Thoracic aorta (tissue), 2 donors: ENCODE measurements at regions not wholly inside any gene's neighbourhood (a gene's known extent, or its start where the extent isn't known, plus 50 kb on each side); places are given as distances from the start of the nearest gene placed in this dataset.

Source experiments
- ATAC-seq: fragments of 150-250 bp; one replicate; pipeline ENCODE4 v1.8.0; 2017; ENCODE audit warnings: low read depth; ENCODE audit not compliant: insufficient number of reproducible peaks, low FRiP score
- DNase-seq: peaks from one replicate; pipeline ENCODE4 v3.0.0-alpha.2; 2020; ENCODE audit warnings: low spot score
- H3K27ac ChIP-seq, 2 donors: fragments of 200-600 bp; sonication (generic); 1 replicate in 1 of 2; 2 replicates in 1 of 2; pipeline ENCODE4 v1.5.1; 2016; ENCODE audit warnings: mild to moderate bottlenecking in 2 of 2, moderate library complexity in 2 of 2
- H3K27me3 ChIP-seq: fragments of 200-600 bp; sonication (generic); replicated peaks from 2 replicates; pipeline ENCODE4 v1.6.0; 2016; ENCODE audit warnings: mild to moderate bottlenecking; ENCODE audit not compliant: insufficient read depth
- H3K36me3 ChIP-seq: fragments of 200-600 bp; sonication (generic); one replicate; pipeline ENCODE4 v1.5.1; 2016
- H3K4me1 ChIP-seq, 2 donors: fragments of 200-600 bp; sonication (generic); 1 replicate in 1 of 2; 2 replicates in 1 of 2; pipeline versions ENCODE4 v1.5.1 to v1.6.0; 2016; ENCODE audit warnings: low read depth in 2 of 2, mild to moderate bottlenecking in 1 of 2; ENCODE audit not compliant: control insufficient read depth in 1 of 2
- H3K4me3 ChIP-seq: fragments of 200-600 bp; sonication (generic); 2 replicates; pipeline ENCODE4 v1.5.1; 2016; ENCODE audit warnings: mild to moderate bottlenecking
- H3K9me3 ChIP-seq: fragments of 200-600 bp; sonication (generic); 2 replicates; pipeline ENCODE4 v1.5.1; 2016
- CTCF ChIP-seq: fragments of 200-600 bp; sonication (generic); IDR thresholded peaks from one replicate; pipeline ENCODE4 v1.5.1; 2019; ENCODE audit warnings: antibody characterized with exemption

GRCh38 chr2:186033541-186033940 lies 294.9 kb downstream of the FSIP2 start:
- no peaks in the 10 kb centered on the region for H3K36me3 ChIP-seq
- no peak for TF ChIP-seq CTCF
- H3K9me3 ChIP-seq: no peaks in the 10 kb centered on the region
- H3K4me1 ChIP-seq: no peaks in the 10 kb centered on the region
- DNase-seq: no peak
- no peaks in the 10 kb centered on the region for H3K27me3 ChIP-seq
- ATAC-seq: no peak
- no peak overlapping the region for H3K4me3 ChIP-seq
- H3K27ac ChIP-seq: no peak overlapping the region

- no peak overlapping the region for H3K27ac ChIP-seq
- no peak for DNase-seq
- ATAC-seq: no peak
- no peak for TF ChIP-seq CTCF
- H3K4me3 ChIP-seq: no peak overlapping the region
- H3K4me1 ChIP-seq: no peaks in the 10 kb centered on the region
- no peaks in the 10 kb centered on the region for H3K36me3 ChIP-seq
- H3K27me3 ChIP-seq: no peaks in the 10 kb centered on the region
- no peaks in the 10 kb centered on the region for H3K9me3 ChIP-seq
Observed at GRCh38 chr2:186036862-186037449, 298.4 kb downstream of the FSIP2 start.

- H3K27me3 ChIP-seq: no peaks in the 10 kb centered on the region
- no peak for TF ChIP-seq CTCF
- ATAC-seq (no peak), DNase-seq (no peak)
- H3K27ac ChIP-seq: no peak overlapping the region
- H3K4me1 ChIP-seq: no peaks in the 10 kb centered on the region
- H3K36me3 ChIP-seq: no peaks in the 10 kb centered on the region
- H3K9me3 ChIP-seq: no peaks in the 10 kb centered on the region
- H3K4me3 ChIP-seq: no peak overlapping the region
Observed at GRCh38 chr2:186042207-186043028, 303.8 kb downstream of the FSIP2 start.

GRCh38 chr2:186044761-186045160 lies 306.2 kb downstream of the FSIP2 start:
- Histone ChIP-seq H3K9me3 (no peaks in the 10 kb centered on the region), H3K27me3 (no peaks in the 10 kb centered on the region), H3K4me3 (no peak overlapping the region), H3K36me3 (no peaks in the 10 kb centered on the region), H3K4me1 (no peaks in the 10 kb centered on the region), H3K27ac (no peak overlapping the region)
- no peak for TF ChIP-seq CTCF
- ATAC-seq: no peak
- DNase-seq: no peak

- TF ChIP-seq CTCF: no peak
- no peak overlapping the region for H3K4me3 ChIP-seq
Observed at GRCh38 chr2:186052930-186053329, 314.3 kb downstream of the FSIP2 start.

More at GRCh38 chr2:186052930-186053329, 314.3 kb downstream of the FSIP2 start:
- ATAC-seq (no peak), DNase-seq (no peak)
- H3K36me3 ChIP-seq: no peaks in the 10 kb centered on the region
- H3K9me3 ChIP-seq: no peaks in the 10 kb centered on the region
- H3K27me3 ChIP-seq: no peaks in the 10 kb centered on the region
- H3K4me1 ChIP-seq: no peaks in the 10 kb centered on the region
- no peak overlapping the region for H3K27ac ChIP-seq
